ENCODE measurements at regions not wholly inside any gene's neighbourhood (a gene's known extent, or its start where the extent isn't known, plus 50 kb on each side); places are given as distances from the start of the nearest gene placed in this dataset.

GRCh38 chr2:59254279-59254678 is 1013.2 kb upstream of the FANCL start:
- ATAC-seq = no peak
- TF ChIP-seq BACH2 (CRISPR knock-in tag; IDR thresholded peaks at IDR 0.05; ENCODE audit: borderline replicate concordance) = no peak
- no peak for TF ChIP-seq ESRRG (CRISPR knock-in tag; IDR thresholded peaks at IDR 0.05)
- TF ChIP-seq, protein P1, sequence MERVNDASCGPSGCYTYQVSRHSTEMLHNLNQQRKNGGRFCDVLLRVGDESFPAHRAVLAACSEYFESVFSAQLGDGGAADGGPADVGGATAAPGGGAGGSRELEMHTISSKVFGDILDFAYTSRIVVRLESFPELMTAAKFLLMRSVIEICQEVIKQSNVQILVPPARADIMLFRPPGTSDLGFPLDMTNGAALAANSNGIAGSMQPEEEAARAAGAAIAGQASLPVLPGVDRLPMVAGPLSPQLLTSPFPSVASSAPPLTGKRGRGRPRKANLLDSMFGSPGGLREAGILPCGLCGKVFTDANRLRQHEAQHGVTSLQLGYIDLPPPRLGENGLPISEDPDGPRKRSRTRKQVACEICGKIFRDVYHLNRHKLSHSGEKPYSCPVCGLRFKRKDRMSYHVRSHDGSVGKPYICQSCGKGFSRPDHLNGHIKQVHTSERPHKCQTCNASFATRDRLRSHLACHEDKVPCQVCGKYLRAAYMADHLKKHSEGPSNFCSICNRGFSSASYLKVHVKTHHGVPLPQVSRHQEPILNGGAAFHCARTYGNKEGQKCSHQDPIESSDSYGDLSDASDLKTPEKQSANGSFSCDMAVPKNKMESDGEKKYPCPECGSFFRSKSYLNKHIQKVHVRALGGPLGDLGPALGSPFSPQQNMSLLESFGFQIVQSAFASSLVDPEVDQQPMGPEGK (CRISPR knock-in tag; IDR thresholded peaks at IDR 0.05; ENCODE audit: borderline replicate concordance) = no peak
- TF ChIP-seq ZFP3 (CRISPR knock-in tag; IDR thresholded peaks at IDR 0.05) = no peak
- no peak for TF ChIP-seq ARNTL (CRISPR knock-in tag; IDR thresholded peaks at IDR 0.05; ENCODE audit: borderline replicate concordance, low read depth)
- no peak for TF ChIP-seq PPARA (CRISPR knock-in tag; IDR thresholded peaks at IDR 0.05; ENCODE audit: borderline replicate concordance)
- TF ChIP-seq SNAI2 (CRISPR knock-in tag; IDR thresholded peaks at IDR 0.05) = no peak
- TF ChIP-seq TCF4 (CRISPR knock-in tag; IDR thresholded peaks at IDR 0.05; ENCODE audit: borderline replicate concordance) = no peak
- TF ChIP-seq ZNF565 (CRISPR knock-in tag; conservative IDR thresholded peaks at IDR 0.05; ENCODE audit: low read depth) = no peak
- TF ChIP-seq, protein P2, sequence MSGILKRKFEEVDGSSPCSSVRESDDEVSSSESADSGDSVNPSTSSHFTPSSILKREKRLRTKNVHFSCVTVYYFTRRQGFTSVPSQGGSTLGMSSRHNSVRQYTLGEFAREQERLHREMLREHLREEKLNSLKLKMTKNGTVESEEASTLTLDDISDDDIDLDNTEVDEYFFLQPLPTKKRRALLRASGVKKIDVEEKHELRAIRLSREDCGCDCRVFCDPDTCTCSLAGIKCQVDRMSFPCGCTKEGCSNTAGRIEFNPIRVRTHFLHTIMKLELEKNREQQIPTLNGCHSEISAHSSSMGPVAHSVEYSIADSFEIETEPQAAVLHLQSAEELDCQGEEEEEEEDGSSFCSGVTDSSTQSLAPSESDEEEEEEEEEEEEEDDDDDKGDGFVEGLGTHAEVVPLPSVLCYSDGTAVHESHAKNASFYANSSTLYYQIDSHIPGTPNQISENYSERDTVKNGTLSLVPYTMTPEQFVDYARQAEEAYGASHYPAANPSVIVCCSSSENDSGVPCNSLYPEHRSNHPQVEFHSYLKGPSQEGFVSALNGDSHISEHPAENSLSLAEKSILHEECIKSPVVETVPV (CRISPR knock-in tag; IDR thresholded peaks at IDR 0.05) = no peak
- TF ChIP-seq POU6F1 (CRISPR knock-in tag; IDR thresholded peaks at IDR 0.05; ENCODE audit: borderline replicate concordance, low read depth) = no peak
- TF ChIP-seq ZNF8 (CRISPR knock-in tag; IDR thresholded peaks at IDR 0.05) = no peak
- no peak for TF ChIP-seq CSDC2 (CRISPR knock-in tag; IDR thresholded peaks at IDR 0.05)

GRCh38 chr2:59250307-59250677 is 1009.2 kb upstream of the FANCL start:
- no peak for ATAC-seq
- TF ChIP-seq OSR1 (CRISPR knock-in tag; IDR thresholded peaks at IDR 0.05) (no peak), TCF4 (CRISPR knock-in tag; IDR thresholded peaks at IDR 0.05; ENCODE audit: borderline replicate concordance) (no peak), POU6F1 (CRISPR knock-in tag; IDR thresholded peaks at IDR 0.05; ENCODE audit: borderline replicate concordance, low read depth) (no peak), TOX (CRISPR knock-in tag; IDR thresholded peaks at IDR 0.05; ENCODE audit: borderline replicate concordance) (no peak), CREB5 (CRISPR knock-in tag; IDR thresholded peaks at IDR 0.05; ENCODE audit: low read depth) (no peak), ISL1 (CRISPR knock-in tag; IDR thresholded peaks at IDR 0.05) (no peak), CSDC2 (CRISPR knock-in tag; IDR thresholded peaks at IDR 0.05) (no peak), ZNF70 (CRISPR knock-in tag; IDR thresholded peaks at IDR 0.05) (no peak), GLIS3 (CRISPR knock-in tag; IDR thresholded peaks at IDR 0.05) (no peak), ESRRG (CRISPR knock-in tag; IDR thresholded peaks at IDR 0.05) (no peak), ZNF565 (CRISPR knock-in tag; conservative IDR thresholded peaks at IDR 0.05; ENCODE audit: low read depth) (no peak)
- TF ChIP-seq, protein P3, sequence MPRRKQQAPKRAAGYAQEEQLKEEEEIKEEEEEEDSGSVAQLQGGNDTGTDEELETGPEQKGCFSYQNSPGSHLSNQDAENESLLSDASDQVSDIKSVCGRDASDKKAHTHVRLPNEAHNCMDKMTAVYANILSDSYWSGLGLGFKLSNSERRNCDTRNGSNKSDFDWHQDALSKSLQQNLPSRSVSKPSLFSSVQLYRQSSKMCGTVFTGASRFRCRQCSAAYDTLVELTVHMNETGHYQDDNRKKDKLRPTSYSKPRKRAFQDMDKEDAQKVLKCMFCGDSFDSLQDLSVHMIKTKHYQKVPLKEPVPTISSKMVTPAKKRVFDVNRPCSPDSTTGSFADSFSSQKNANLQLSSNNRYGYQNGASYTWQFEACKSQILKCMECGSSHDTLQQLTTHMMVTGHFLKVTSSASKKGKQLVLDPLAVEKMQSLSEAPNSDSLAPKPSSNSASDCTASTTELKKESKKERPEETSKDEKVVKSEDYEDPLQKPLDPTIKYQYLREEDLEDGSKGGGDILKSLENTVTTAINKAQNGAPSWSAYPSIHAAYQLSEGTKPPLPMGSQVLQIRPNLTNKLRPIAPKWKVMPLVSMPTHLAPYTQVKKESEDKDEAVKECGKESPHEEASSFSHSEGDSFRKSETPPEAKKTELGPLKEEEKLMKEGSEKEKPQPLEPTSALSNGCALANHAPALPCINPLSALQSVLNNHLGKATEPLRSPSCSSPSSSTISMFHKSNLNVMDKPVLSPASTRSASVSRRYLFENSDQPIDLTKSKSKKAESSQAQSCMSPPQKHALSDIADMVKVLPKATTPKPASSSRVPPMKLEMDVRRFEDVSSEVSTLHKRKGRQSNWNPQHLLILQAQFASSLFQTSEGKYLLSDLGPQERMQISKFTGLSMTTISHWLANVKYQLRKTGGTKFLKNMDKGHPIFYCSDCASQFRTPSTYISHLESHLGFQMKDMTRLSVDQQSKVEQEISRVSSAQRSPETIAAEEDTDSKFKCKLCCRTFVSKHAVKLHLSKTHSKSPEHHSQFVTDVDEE (CRISPR knock-in tag; IDR thresholded peaks at IDR 0.05) = no peak
- TF ChIP-seq, protein P2 (CRISPR knock-in tag; IDR thresholded peaks at IDR 0.05) = no peak
